Activated naive CD4-positive, alpha-beta T cell treated with anti-CD3 and anti-CD28 coated beads for 36 hours (primary cell): ENCODE measurements at regions not wholly inside any gene's neighbourhood (a gene's known extent, or its start where the extent isn't known, plus 50 kb on each side); places are given as distances from the start of the nearest gene placed in this dataset.
"Not testable (repeated sequence)": the region's sequence is repeated elsewhere in the genome, so short reads cannot be mapped to it uniquely, and the experiment has no call there.

ENCODE experiments used
- CTCF ChIA-PET: fragments of 350-600 bp; sonication (Branson Sonifier 250); formaldehyde crosslinking; loops from one replicate; lab custom pipeline; 2021; ENCODE audit warnings: antibody characterized with exemption; lab: Charles Lee
- DNase-seq: peaks from one replicate; pipeline ENCODE4 v3.0.0-alpha.2; 2020
- H3K27ac Mint-ChIP-seq: one replicate; pipeline ENCODE4 v1.8.0; 2021; ENCODE audit warnings: mild to moderate bottlenecking, mixed read lengths
- H3K27me3 Mint-ChIP-seq: one replicate; pipeline ENCODE4 v1.8.0; 2021; ENCODE audit warnings: low read depth, mixed read lengths
- H3K36me3 Mint-ChIP-seq: one replicate; pipeline ENCODE4 v1.8.0; 2021; ENCODE audit warnings: low read depth, mixed read lengths
- H3K4me1 Mint-ChIP-seq: one replicate; pipeline ENCODE4 v1.8.0; 2021; ENCODE audit warnings: low read depth, mixed read lengths
- H3K4me3 Mint-ChIP-seq: one replicate; pipeline ENCODE4 v1.8.0; 2021; ENCODE audit warnings: mild to moderate bottlenecking, moderate library complexity, mixed read lengths
- H3K9me3 Mint-ChIP-seq: one replicate; pipeline ENCODE4 v1.8.0; 2021; ENCODE audit warnings: mixed read lengths
- intact Hi-C: fragments of 100-400 bp; cut with micrococcal nuclease; formaldehyde crosslinking; loops from one replicate; pipeline ENCODE4 v1.15.1; 2023

DNA sequence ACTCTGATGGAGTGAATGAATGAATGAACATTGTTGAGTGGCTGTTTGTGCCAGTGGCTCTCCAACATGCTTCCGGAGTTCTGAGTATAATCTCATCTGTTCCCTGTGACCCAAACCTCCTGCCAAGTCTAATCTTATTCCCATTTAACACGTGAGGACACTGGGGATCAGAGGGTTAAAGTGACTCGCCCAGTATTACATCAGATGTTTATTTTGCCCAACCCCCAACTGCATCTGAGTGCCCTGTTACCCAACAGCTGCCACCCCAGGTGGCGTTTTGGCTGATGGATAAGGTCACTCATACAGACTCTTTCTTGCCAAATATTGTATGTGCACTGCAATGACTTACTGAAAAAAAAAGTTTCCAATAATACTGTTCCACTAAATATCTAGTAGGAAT lies 210.9 kb downstream of the EXOC5 start:
- peaks cover 21% of the 10 kb centered on the region for H3K4me1 Mint-ChIP-seq
- DNase-seq = no peak
- H3K27ac Mint-ChIP-seq = no peak overlapping the region
- no peaks in the 10 kb centered on the region for H3K9me3 Mint-ChIP-seq
- CTCF ChIA-PET = no interaction called here
- H3K27me3 Mint-ChIP-seq = peaks cover 2% of the 10 kb centered on the region
- no peak overlapping the region for H3K4me3 Mint-ChIP-seq
- intact Hi-C loops = no loop called here
- no peaks in the 10 kb centered on the region for H3K36me3 Mint-ChIP-seq

DNA sequence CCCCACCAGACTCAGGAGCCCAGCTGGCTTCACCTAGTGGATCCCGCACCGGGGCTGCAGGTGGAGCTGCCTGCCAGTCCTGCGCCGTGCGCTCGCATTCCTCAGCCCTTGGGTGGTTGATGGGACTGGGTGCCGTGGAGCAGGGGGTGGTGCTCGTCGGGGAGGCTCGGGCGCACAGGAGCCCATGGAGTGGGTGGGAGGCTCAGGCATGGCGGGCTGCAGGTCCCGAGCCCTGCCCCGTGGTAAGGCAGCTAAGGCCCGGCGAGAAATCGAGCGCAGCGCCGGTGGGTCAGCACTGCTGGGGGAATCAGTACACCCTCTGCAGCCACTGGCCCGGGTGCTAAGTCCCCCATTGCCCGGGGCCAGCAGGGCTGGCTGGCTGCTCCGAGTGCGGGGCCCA lies 212.2 kb downstream of the EXOC5 start:
- CTCF ChIA-PET, intact Hi-C loops, DNase-seq, H3K36me3 Mint-ChIP-seq, H3K9me3 Mint-ChIP-seq, H3K4me3 Mint-ChIP-seq, H3K27me3 Mint-ChIP-seq, H3K27ac Mint-ChIP-seq: not testable (repeated sequence)
- peaks cover 20% of the 10 kb centered on the region for H3K4me1 Mint-ChIP-seq

DNA sequence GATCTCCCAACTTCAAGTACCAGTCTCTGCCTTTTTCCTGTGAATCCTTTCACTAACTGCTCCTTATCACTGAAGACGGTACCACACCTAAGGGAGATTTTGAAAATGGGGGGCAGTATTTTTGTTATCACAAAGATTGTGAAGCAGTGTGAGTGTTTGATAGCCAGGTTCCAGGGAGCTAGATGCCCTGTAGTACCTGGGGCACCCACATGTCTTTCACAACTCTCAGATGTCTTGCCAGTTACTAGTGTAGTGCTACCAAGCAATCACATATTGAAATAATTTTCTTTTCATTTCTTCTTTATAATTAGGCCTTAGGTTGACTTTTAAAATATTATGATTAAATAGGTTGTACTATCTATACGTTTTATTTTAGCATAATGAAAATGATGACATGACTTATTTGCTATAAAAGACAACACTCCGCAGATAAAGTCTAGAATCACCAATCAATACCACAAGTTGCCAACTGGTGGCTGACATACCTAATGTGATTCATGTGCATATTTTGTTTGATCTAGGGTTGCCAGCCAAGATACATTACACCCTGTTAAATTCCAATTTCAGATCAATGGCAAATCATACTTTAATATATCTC lies 215.9 kb downstream of the EXOC5 start:
- intact Hi-C loops = no loop called here
- Mint-ChIP-seq H3K4me1 (no peaks in the 10 kb centered on the region), H3K4me3 (no peak overlapping the region), H3K27ac (no peak overlapping the region), H3K27me3 (peaks cover 16% of the 10 kb centered on the region), H3K36me3 (no peaks in the 10 kb centered on the region), H3K9me3 (no peaks in the 10 kb centered on the region)
- CTCF ChIA-PET = interaction anchor here (0.6 kb wide), 1 partner anchor 450 kb away, joined by 3 read pairs; no protein-coding TSS in a partner anchor
- no peak for DNase-seq

DNA sequence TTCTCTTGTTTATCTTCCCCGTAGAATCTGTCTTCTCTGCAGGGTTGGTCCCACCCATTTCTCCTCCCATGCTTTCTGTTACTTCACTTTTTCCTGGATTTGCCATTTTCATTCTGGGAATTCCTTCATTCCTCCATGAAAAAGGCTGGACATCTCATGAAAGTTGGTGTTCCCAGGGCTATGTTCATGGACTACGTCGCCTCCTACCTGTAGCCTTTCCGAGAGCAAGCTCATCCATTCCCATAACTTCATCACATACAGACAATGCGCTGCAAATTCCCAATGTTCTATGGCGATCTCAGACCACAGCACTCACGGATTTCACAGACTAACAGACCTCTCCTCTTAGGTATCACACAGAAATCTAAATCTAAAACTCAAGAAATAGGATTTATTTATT lies 217.1 kb downstream of the EXOC5 start:
- peaks cover 17% of the 10 kb centered on the region for H3K27me3 Mint-ChIP-seq
- H3K4me3 Mint-ChIP-seq = no peak overlapping the region
- no peaks in the 10 kb centered on the region for H3K9me3 Mint-ChIP-seq
- H3K27ac Mint-ChIP-seq = no peak overlapping the region
- no peaks in the 10 kb centered on the region for H3K4me1 Mint-ChIP-seq
- intact Hi-C loops = no loop called here
- H3K36me3 Mint-ChIP-seq = no peaks in the 10 kb centered on the region
- CTCF ChIA-PET = no interaction called here
- DNase-seq = no peak

DNA sequence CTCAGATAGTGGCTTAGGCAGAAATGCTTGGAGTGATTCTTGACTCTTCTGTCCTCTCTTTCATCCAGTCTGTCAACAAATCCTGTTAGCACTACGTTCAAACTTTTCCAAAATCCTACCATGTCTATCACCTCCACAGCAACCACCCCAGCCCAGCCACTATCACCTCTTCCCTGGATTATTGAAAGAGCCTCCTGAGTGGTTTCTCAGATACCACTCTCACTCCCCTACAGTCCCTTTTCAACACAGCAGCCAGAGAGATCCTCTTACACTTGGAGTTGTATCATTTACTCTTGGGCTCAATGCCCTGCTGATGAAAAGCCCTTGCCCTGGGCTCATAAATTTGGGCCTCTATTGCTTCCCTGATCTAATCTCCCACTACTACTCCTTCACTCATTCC lies 218.9 kb downstream of the EXOC5 start:
- intact Hi-C loops = no loop called here
- CTCF ChIA-PET = interaction anchor here (0.7 kb wide), 1 partner anchor 66 kb away, joined by 3 read pairs; no protein-coding TSS in a partner anchor
- no peak for DNase-seq
- Mint-ChIP-seq H3K4me3 (no peak overlapping the region), H3K4me1 (no peaks in the 10 kb centered on the region), H3K36me3 (no peaks in the 10 kb centered on the region), H3K27ac (no peak overlapping the region), H3K9me3 (no peaks in the 10 kb centered on the region), H3K27me3 (peaks cover 21% of the 10 kb centered on the region)

DNA sequence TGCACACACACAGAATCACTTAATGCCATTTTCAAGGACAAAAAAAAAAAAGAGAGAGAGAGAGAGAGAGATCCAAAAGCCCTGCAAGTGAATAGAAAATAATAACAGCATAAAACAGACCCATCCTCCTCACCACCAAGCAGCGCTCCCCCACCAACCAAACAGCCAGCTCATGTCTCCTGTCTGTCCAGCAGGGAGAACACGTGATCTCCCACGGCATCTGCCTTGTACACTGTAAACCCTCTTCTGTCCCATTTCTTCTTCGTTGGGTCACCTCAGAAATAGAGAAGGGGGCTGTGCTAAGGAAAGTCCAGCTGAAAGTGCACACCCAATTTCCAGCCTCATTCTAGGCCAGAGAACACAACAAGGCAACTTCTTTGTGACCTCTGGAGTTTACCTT lies 222.5 kb downstream of the EXOC5 start:
- CTCF ChIA-PET = interaction anchor here (0.7 kb wide), 1 partner anchor 66 kb away, joined by 3 read pairs; no protein-coding TSS in a partner anchor
- no peaks in the 10 kb centered on the region for H3K36me3 Mint-ChIP-seq
- H3K27me3 Mint-ChIP-seq = peaks cover 16% of the 10 kb centered on the region
- no peaks in the 10 kb centered on the region for H3K9me3 Mint-ChIP-seq
- no peaks in the 10 kb centered on the region for H3K4me1 Mint-ChIP-seq
- intact Hi-C loops = no loop called here
- DNase-seq = no peak
- H3K4me3 Mint-ChIP-seq = no peak overlapping the region
- no peak overlapping the region for H3K27ac Mint-ChIP-seq

DNA sequence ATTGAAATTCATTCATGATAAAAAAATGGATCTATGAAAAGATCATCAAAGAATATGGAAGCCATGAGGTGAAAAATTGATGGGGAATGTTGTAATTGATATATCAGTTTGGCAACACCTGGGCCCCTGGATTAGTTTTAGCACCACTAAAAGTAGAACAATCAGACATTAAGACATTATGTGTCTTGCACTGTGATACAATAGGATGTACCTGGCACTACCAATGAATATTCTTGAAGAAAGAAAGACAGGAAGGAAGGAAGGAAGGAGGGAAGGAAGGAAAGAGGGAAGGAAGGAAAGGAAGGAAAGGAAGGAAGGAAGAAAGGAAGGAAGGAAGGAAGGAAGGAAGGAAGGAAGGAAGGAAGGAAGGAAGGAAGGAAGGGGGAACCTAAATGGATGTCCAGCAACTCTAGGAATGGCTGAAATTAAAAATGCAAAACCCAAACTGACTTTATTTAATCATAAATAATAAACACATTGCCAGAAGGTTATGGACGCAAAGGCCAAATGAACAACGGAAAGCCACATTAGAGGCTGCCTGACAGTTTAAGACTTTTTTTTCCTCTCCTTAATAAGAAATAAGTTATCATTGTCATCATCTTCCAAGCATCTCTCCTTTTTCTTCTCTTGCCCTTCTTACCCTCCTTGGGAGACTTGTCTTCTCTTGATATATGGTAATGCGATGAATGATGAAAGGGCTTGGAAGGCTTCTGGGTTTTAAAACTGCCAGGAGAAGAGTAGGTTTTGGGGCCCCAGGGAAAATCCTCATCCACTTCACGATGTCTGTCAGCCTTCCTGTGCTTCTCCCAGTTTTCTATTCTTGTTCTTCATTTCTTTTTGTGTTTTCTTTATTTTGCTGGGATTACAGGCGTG lies 224.4 kb downstream of the EXOC5 start:
- H3K4me1 Mint-ChIP-seq, H3K27ac Mint-ChIP-seq, CTCF ChIA-PET, H3K36me3 Mint-ChIP-seq, H3K9me3 Mint-ChIP-seq, intact Hi-C loops, H3K4me3 Mint-ChIP-seq, DNase-seq: not testable (repeated sequence)
- peaks cover 15% of the 10 kb centered on the region for H3K27me3 Mint-ChIP-seq

DNA sequence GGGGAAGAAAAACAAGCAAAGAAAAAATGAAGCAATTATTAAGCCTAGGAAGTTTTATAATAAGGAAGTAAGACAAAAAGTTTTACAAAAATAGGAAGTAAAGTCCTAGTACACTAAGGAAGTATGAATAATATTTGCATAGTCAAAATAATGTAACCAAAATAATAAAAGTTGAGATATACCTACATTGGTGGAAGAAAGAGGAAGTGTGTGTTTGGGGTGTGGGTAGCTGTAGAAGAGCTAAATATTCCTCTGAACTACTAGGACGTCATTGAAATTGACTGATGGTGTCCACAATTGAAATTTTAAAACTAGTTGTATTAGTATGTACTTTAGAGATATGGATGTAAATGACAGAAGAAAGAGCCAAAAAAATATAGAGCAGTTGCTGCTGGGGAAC lies 228.4 kb upstream of the OTX2 start:
- CTCF ChIA-PET = no interaction called here
- no peaks in the 10 kb centered on the region for H3K4me1 Mint-ChIP-seq
- peaks cover 13% of the 10 kb centered on the region for H3K27me3 Mint-ChIP-seq
- no peak overlapping the region for H3K27ac Mint-ChIP-seq
- no peaks in the 10 kb centered on the region for H3K36me3 Mint-ChIP-seq
- intact Hi-C loops = no loop called here
- no peaks in the 10 kb centered on the region for H3K9me3 Mint-ChIP-seq
- no peak overlapping the region for H3K4me3 Mint-ChIP-seq
- DNase-seq = no peak

DNA sequence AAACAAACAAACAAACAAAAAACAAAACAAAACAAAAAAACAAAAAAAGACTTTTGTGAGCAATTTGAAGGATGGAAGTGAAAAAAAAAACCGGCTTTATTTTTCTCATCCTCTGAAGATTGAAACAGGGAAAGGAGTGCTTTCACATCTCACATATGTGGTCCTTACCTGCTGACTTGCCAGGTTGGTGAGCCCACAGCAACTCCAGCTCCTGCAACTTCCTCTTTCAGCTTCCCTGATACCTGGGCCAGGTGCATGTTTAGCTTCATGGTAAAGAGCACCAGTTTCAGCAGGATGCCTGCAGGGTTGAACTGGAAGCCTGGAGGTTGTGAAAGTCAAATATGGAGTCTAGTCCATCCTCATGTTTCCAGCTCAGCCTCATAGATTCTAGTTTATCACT lies 221.2 kb upstream of the OTX2 start:
- CTCF ChIA-PET = no interaction called here
- intact Hi-C loops = no loop called here
- no peak overlapping the region for H3K27ac Mint-ChIP-seq
- peaks cover 21% of the 10 kb centered on the region for H3K27me3 Mint-ChIP-seq
- H3K9me3 Mint-ChIP-seq = peaks cover 5% of the 10 kb centered on the region
- H3K4me1 Mint-ChIP-seq = no peaks in the 10 kb centered on the region
- peaks cover 1% of the 10 kb centered on the region for H3K36me3 Mint-ChIP-seq
- no peak for DNase-seq
- no peak overlapping the region for H3K4me3 Mint-ChIP-seq

DNA sequence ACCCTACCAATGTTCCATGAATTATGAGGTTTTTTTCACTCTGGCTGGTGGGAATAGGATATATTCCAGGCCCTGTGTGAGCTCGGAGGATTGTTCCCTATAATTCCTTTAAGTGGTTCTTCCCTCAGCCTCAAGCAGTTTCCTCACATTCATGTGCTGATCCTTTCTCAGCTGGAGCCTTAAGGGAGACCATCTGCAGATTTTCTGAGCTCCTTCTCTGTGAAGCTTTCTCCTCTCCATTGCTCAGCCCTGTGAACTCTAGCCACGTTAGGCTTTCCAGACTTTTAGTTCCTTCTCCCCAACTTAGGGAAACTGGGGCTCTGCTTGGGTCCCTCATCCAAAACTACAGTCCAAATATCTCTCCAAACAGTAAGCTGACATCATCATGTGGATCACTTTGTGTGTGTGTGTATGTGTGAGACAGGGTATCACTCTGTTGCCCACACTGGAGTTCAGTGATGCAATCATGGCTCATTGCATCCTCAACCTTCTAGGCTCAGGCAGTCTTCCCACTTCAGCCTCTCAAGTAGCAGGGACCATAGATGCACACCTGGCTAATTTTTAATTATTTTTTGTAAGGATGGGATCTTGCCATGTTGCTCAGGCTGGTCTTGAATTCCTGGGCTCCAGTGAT lies 219.5 kb upstream of the OTX2 start:
- no peak for DNase-seq
- Mint-ChIP-seq H3K4me1 (no peaks in the 10 kb centered on the region), H3K27ac (no peak overlapping the region), H3K27me3 (peaks cover 18% of the 10 kb centered on the region), H3K9me3 (peaks cover 5% of the 10 kb centered on the region), H3K4me3 (no peak overlapping the region), H3K36me3 (peaks cover 1% of the 10 kb centered on the region)
- CTCF ChIA-PET = no interaction called here
- intact Hi-C loops = no loop called here

DNA sequence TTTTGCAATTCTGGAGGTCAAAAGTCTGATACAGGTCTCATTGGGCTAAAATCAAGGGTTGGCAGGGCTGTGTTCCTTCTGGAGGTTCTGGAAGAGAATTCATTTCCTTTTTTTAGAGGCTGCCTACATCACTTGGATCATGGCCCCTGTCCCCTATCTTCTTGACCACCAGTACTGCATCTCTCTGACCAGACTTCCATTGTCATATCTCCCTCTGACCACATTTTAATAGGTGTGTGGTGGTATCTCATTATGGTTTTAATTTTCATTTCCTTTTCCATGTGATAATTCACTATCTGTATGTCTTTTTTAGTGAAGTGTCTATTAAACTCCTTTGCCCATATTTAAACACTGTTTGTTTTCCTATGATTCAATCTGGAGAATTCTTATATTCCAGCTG lies 215.2 kb upstream of the OTX2 start:
- H3K4me3 Mint-ChIP-seq = no peak overlapping the region
- CTCF ChIA-PET = no interaction called here
- no peaks in the 10 kb centered on the region for H3K4me1 Mint-ChIP-seq
- peaks cover 2% of the 10 kb centered on the region for H3K9me3 Mint-ChIP-seq
- DNase-seq = no peak
- H3K27me3 Mint-ChIP-seq = peaks cover 4% of the 10 kb centered on the region
- H3K27ac Mint-ChIP-seq = no peak overlapping the region
- intact Hi-C loops = no loop called here
- H3K36me3 Mint-ChIP-seq = no peaks in the 10 kb centered on the region

DNA sequence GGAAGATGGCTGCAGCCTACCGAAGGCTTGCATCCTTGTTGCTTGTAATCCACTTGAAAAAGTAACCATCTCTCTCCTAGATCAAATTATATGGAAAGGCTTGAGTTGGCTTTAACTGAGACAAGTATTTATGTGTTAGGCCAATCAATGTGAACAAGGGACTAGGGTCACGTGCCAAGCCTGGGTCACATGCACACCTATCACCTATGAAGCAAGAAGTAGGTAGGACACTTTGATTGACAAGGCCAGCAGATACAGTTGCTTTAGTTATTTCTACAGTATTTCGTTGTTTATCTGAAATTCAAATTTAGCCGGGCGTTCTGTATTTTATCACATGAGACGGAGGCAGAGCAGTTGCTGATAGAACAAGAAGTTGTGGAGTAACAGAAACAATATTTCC lies 212.3 kb upstream of the OTX2 start:
- Mint-ChIP-seq H3K4me1 (no peaks in the 10 kb centered on the region), H3K27me3 (no peaks in the 10 kb centered on the region), H3K9me3 (peaks cover 2% of the 10 kb centered on the region), H3K36me3 (no peaks in the 10 kb centered on the region), H3K27ac (no peak overlapping the region), H3K4me3 (no peak overlapping the region)
- CTCF ChIA-PET = no interaction called here
- intact Hi-C loops = no loop called here
- no peak for DNase-seq
